ENCODE measurements at regions not wholly inside any gene's neighbourhood (a gene's known extent, or its start where the extent isn't known, plus 50 kb on each side); places are given as distances from the start of the nearest gene placed in this dataset.

DNA sequence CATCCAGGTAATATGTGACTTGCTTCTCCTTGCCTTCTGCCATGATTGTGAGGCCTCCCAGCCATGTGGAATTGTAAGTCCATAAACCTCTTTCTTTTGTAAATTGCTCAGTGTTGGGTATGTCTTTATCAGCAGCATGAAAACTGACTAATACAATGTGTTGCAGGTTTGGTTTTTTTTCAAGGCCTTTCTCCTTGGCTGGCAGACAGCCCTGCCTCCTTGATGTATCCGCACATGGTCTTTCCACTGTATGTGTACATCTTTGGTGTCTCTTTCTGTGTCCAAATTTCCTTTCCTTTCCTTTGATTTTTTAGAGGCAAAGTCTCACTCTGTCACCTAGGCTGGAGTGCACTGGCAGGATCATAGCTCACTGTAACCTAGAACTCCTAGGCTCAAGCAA lies 260.1 kb downstream of the TUSC7 start:
- Histone ChIP-seq H3K4me1 (ENCODE audit: low read depth) (no peaks in the 10 kb centered on the region), H3K27me3 (no peaks in the 10 kb centered on the region), H3K27ac (no peak overlapping the region), H3K9me3 (ENCODE audit: low read depth) (no peaks in the 10 kb centered on the region), H3K36me3 (no peaks in the 10 kb centered on the region), H3K4me3 (no peak overlapping the region)
- TF ChIP-seq, protein P1, sequence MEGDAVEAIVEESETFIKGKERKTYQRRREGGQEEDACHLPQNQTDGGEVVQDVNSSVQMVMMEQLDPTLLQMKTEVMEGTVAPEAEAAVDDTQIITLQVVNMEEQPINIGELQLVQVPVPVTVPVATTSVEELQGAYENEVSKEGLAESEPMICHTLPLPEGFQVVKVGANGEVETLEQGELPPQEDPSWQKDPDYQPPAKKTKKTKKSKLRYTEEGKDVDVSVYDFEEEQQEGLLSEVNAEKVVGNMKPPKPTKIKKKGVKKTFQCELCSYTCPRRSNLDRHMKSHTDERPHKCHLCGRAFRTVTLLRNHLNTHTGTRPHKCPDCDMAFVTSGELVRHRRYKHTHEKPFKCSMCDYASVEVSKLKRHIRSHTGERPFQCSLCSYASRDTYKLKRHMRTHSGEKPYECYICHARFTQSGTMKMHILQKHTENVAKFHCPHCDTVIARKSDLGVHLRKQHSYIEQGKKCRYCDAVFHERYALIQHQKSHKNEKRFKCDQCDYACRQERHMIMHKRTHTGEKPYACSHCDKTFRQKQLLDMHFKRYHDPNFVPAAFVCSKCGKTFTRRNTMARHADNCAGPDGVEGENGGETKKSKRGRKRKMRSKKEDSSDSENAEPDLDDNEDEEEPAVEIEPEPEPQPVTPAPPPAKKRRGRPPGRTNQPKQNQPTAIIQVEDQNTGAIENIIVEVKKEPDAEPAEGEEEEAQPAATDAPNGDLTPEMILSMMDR (IDR thresholded peaks at IDR 0.05; ENCODE audit: low read depth, low read length), result no peak
- no peak for DNase-seq (ENCODE audit: low read depth in 1 of 2, low spot score in 1 of 2)

DNA sequence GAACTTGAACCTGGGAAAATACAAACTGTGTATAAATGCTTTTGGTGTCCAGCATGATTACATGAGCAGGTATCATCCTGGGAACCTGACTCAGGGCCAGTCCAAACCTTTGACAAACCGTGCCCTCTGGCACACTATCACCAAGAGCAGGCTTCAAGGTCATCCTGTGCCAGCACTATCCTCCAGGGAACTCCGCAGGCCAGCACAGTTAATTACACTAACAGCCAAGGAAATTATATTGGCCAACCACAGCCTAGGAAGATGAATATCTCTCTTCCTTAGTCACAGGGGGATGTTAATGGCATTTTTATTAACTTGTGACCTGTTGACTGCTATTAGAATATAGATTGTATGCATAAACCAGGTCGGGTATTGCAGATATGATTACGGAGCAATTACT lies 262.0 kb downstream of the TUSC7 start:
- H3K4me3 ChIP-seq, result no peak overlapping the region
- H3K9me3 ChIP-seq (ENCODE audit: low read depth), result no peaks in the 10 kb centered on the region
- TF ChIP-seq, protein P1 (IDR thresholded peaks at IDR 0.05; ENCODE audit: low read depth, low read length), result no peak
- H3K27me3 ChIP-seq, result no peaks in the 10 kb centered on the region
- no peak overlapping the region for H3K27ac ChIP-seq
- H3K4me1 ChIP-seq (ENCODE audit: low read depth), result no peaks in the 10 kb centered on the region
- H3K36me3 ChIP-seq, result no peaks in the 10 kb centered on the region
- DNase-seq (ENCODE audit: low read depth in 1 of 2, low spot score in 1 of 2), result no peak

DNA sequence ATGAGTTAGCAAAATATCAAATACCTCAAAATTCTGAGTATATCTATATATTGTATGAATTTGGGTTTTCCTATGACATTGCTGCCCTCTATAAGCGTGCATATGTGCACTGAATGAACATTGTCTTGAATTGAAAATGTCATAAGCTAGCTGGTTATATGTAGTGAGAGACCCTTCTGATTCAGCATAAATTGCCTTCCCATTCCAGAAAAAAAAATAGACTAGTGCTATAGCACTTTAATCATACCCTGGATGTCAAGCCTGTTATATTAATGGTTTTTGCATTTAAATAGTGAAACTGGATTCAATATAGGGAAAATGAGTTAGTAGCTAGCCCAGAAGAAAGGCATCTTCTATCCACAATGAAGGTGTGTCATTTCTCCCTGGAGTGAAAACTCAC lies 265.1 kb downstream of the TUSC7 start:
- no peaks in the 10 kb centered on the region for H3K9me3 ChIP-seq (ENCODE audit: low read depth)
- H3K36me3 ChIP-seq, result no peaks in the 10 kb centered on the region
- no peak for DNase-seq (ENCODE audit: low read depth in 1 of 2, low spot score in 1 of 2)
- TF ChIP-seq, protein P1 (IDR thresholded peaks at IDR 0.05; ENCODE audit: low read depth, low read length), result no peak
- no peak overlapping the region for H3K27ac ChIP-seq
- H3K4me3 ChIP-seq, result no peak overlapping the region
- no peaks in the 10 kb centered on the region for H3K27me3 ChIP-seq
- no peaks in the 10 kb centered on the region for H3K4me1 ChIP-seq (ENCODE audit: low read depth)

DNA sequence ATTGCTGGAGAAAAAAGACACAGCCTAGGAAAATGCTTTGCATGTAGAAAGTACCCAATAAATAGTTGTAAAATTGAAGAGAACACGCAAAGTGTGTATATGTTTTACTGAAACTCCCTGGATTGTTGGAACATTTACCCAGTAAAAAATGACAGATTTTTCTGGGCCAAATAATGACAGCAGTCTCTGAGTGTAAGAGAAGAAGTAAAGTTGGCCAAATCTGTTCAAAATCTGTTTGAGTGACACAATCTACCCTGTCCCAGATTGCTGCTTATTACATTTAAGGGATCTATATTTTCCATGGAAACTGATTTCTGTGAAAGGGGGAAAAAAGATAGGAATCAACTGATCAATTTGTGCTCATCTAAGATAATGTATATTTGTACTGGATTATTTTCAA lies 267.9 kb downstream of the TUSC7 start:
- TF ChIP-seq, protein P1 (IDR thresholded peaks at IDR 0.05; ENCODE audit: low read depth, low read length), result no peak
- H3K27ac ChIP-seq, result no peak overlapping the region
- no peak overlapping the region for H3K4me3 ChIP-seq
- H3K36me3 ChIP-seq, result no peaks in the 10 kb centered on the region
- DNase-seq (ENCODE audit: low read depth in 1 of 2, low spot score in 1 of 2), result no peak
- no peaks in the 10 kb centered on the region for H3K9me3 ChIP-seq (ENCODE audit: low read depth)
- no peaks in the 10 kb centered on the region for H3K27me3 ChIP-seq
- H3K4me1 ChIP-seq (ENCODE audit: low read depth), result no peaks in the 10 kb centered on the region

DNA sequence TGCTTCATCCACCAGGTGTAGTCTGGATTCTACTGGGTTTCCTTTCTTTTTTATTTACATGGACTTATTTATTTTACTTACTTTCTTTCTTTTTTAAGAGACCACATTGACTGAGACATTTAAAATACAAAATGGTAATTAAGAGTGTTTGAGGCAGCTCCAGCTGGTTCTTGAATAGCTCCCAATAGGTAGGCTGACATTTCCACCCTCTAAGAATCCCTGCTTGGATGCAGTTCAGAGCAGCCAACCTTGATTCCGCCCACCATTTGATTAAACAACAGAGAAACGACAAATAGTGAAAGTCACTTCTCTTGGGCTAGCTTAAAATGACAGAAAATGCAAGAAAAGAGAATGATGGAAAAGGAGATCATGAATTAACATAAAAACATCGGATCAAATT lies 270.5 kb downstream of the TUSC7 start:
- TF ChIP-seq, protein P1 (IDR thresholded peaks at IDR 0.05; ENCODE audit: low read depth, low read length), result no peak
- DNase-seq (ENCODE audit: low read depth in 1 of 2, low spot score in 1 of 2), result no peak
- Histone ChIP-seq H3K27ac (no peak overlapping the region), H3K9me3 (ENCODE audit: low read depth) (no peaks in the 10 kb centered on the region), H3K36me3 (no peaks in the 10 kb centered on the region), H3K4me3 (no peak overlapping the region), H3K27me3 (no peaks in the 10 kb centered on the region), H3K4me1 (ENCODE audit: low read depth) (no peaks in the 10 kb centered on the region)

DNA sequence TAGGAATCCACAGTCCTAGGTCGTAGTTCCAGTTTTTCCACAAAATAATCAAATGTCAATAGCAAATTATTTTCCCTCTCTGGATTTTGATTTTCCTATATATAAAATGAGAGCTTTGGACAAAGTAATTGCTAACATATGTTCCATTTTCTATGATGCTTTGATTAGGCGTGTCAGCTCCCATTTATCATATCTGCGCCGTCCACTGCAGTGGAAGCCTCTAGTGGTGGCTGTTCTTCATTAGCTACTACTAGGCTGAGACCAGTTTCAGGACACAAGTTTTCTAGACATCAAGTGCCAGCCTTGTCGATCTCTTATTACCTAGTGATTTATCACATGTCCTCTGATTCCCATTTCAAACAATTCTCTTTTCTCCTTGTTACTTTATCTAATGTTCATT lies 271.5 kb downstream of the TUSC7 start:
- Histone ChIP-seq H3K4me3 (no peak overlapping the region), H3K4me1 (ENCODE audit: low read depth) (no peaks in the 10 kb centered on the region), H3K36me3 (no peaks in the 10 kb centered on the region), H3K27ac (no peak overlapping the region), H3K27me3 (no peaks in the 10 kb centered on the region), H3K9me3 (ENCODE audit: low read depth) (no peaks in the 10 kb centered on the region)
- DNase-seq (ENCODE audit: low read depth in 1 of 2, low spot score in 1 of 2), result no peak
- TF ChIP-seq, protein P1 (IDR thresholded peaks at IDR 0.05; ENCODE audit: low read depth, low read length), result no peak

All from cardiac muscle cell (in vitro differentiated cells and primary cell).